DOHH2 (cell line): ENCODE measurements at regions not wholly inside any gene's neighbourhood (a gene's known extent, or its start where the extent isn't known, plus 50 kb on each side); places are given as distances from the start of the nearest gene placed in this dataset.

Experiments used
- H3F3A ChIP-seq: fragments of 200-600 bp; sonication (generic), shearing (Covaris generic); 2 replicates; pipeline ENCODE4 v1.6.0; 2016; ENCODE audit warnings: antibody characterized with exemption, mild to moderate bottlenecking; ENCODE audit not compliant: control insufficient read depth, insufficient read depth
- H3K27ac ChIP-seq: fragments of 200-600 bp; sonication (generic); 2 replicates; pipeline ENCODE4 v1.5.1; 2014; ENCODE audit warnings: low read depth, mild to moderate bottlenecking, low read length, moderate library complexity
- H3K27me3 ChIP-seq: fragments of 200-600 bp; sonication (generic); 2 replicates; pipeline ENCODE4 v1.6.1; 2014; ENCODE audit warnings: mild to moderate bottlenecking, low read length, mixed read lengths; ENCODE audit not compliant: control insufficient read depth
- H3K36me3 ChIP-seq: fragments of 200-600 bp; sonication (generic); 2 replicates; pipeline ENCODE4 v1.6.1; 2014; ENCODE audit warnings: mild to moderate bottlenecking, low read length, moderate library complexity, mixed read lengths; ENCODE audit not compliant: control insufficient read depth
- H3K4me1 ChIP-seq: fragments of 200-600 bp; sonication (generic); 2 replicates; pipeline ENCODE4 v1.6.1; 2014; ENCODE audit warnings: mild to moderate bottlenecking, low read length, mixed read lengths; ENCODE audit not compliant: control insufficient read depth
- H3K4me2 ChIP-seq: fragments of 200-600 bp; sonication (generic); 2 replicates; pipeline ENCODE4 v1.6.0; 2014; ENCODE audit warnings: mild to moderate bottlenecking, low read length, moderate library complexity
- H3K4me3 ChIP-seq: fragments of 200-600 bp; sonication (generic); 2 replicates; pipeline ENCODE4 v1.5.1; 2014; ENCODE audit warnings: mild to moderate bottlenecking, low read length, mixed read lengths
- H3K79me2 ChIP-seq: fragments of 200-600 bp; sonication (generic); 2 replicates; pipeline ENCODE4 v1.6.1; 2014; ENCODE audit warnings: mild to moderate bottlenecking, low read length, mixed read lengths; ENCODE audit not compliant: control insufficient read depth
- H3K9me2 ChIP-seq: fragments of 200-600 bp; sonication (generic); replicated peaks from 2 replicates; pipeline ENCODE4 v1.6.1; 2014; ENCODE audit warnings: mild to moderate bottlenecking, low read length, mixed read lengths; ENCODE audit not compliant: control insufficient read depth
- H3K9me3 ChIP-seq: fragments of 200-600 bp; sonication (generic); 2 replicates; pipeline ENCODE4 v1.6.1; 2014; ENCODE audit warnings: antibody characterized with exemption, low read length, mixed read lengths; ENCODE audit not compliant: control insufficient read depth, insufficient read depth
- H4K20me1 ChIP-seq: fragments of 200-600 bp; sonication (generic); 2 replicates; pipeline ENCODE4 v1.6.0; 2014; ENCODE audit warnings: low read depth, mild to moderate bottlenecking, antibody characterized with exemption, low read length, moderate library complexity; ENCODE audit not compliant: control insufficient read depth, insufficient read depth
- CTCF ChIP-seq: fragments of 200-600 bp; sonication (generic); IDR thresholded peaks from one replicate; pipeline ENCODE4 v1.5.1; 2014; ENCODE audit warnings: antibody characterized with exemption, mild to moderate bottlenecking, low read depth, low read length; ENCODE audit not compliant: poor library complexity, severe bottlenecking
- EZH2phosphoT487 ChIP-seq: fragments of 200-600 bp; sonication (generic); IDR thresholded peaks from 2 replicates; pipeline ENCODE4 v1.6.1; 2017; ENCODE audit warnings: borderline replicate concordance, mild to moderate bottlenecking, antibody characterized with exemption, low read length, moderate library complexity, mixed read lengths

- no peaks in the 10 kb centered on the region for H3K27me3 ChIP-seq
- H4K20me1 ChIP-seq, result no peaks in the 10 kb centered on the region
- H3K4me1 ChIP-seq, result no peaks in the 10 kb centered on the region
- TF ChIP-seq EZH2phosphoT487, result no peak
- no peak for TF ChIP-seq CTCF
- H3F3A ChIP-seq, result no peaks in the 10 kb centered on the region
- no peaks in the 10 kb centered on the region for H3K9me3 ChIP-seq
- no peak overlapping the region for H3K4me2 ChIP-seq
- H3K4me3 ChIP-seq, result no peak overlapping the region
- H3K9me2 ChIP-seq, result no peaks in the 10 kb centered on the region
- no peak overlapping the region for H3K27ac ChIP-seq
- no peaks in the 10 kb centered on the region for H3K79me2 ChIP-seq
- H3K36me3 ChIP-seq, result no peaks in the 10 kb centered on the region
These were observed 111.1 kb downstream of the ADCYAP1 start for GRCh38 chr18:1015777-1016176.

- H3K36me3 ChIP-seq, result no peaks in the 10 kb centered on the region
- H3F3A ChIP-seq, result no peaks in the 10 kb centered on the region
- no peaks in the 10 kb centered on the region for H3K9me2 ChIP-seq
- no peak overlapping the region for H3K27ac ChIP-seq
- no peaks in the 10 kb centered on the region for H3K27me3 ChIP-seq
- no peaks in the 10 kb centered on the region for H3K4me1 ChIP-seq
- TF ChIP-seq EZH2phosphoT487 (no peak), CTCF (no peak)
- H3K4me3 ChIP-seq, result no peak overlapping the region
- no peaks in the 10 kb centered on the region for H3K9me3 ChIP-seq
- no peaks in the 10 kb centered on the region for H4K20me1 ChIP-seq
- H3K79me2 ChIP-seq, result no peaks in the 10 kb centered on the region
- H3K4me2 ChIP-seq, result no peak overlapping the region
These were observed 112.8 kb downstream of the ADCYAP1 start for GRCh38 chr18:1017227-1018058.

GRCh38 chr18:1018181-1018681, 113.6 kb downstream of the ADCYAP1 start:
- Histone ChIP-seq H3K4me2 (no peak overlapping the region), H3K4me1 (no peaks in the 10 kb centered on the region), H3K4me3 (no peak overlapping the region), H4K20me1 (no peaks in the 10 kb centered on the region), H3K9me2 (no peaks in the 10 kb centered on the region), H3K36me3 (no peaks in the 10 kb centered on the region), H3K27me3 (no peaks in the 10 kb centered on the region), H3K79me2 (no peaks in the 10 kb centered on the region), H3K9me3 (no peaks in the 10 kb centered on the region), H3F3A (no peaks in the 10 kb centered on the region), H3K27ac (no peak overlapping the region)
- TF ChIP-seq CTCF (no peak), EZH2phosphoT487 (no peak)
